T-helper 1 cell treated with Interleukin-12 subunit alpha and Interleukin-12 subunit beta and Interleukin-4 antibody, amounts not matched to agents 30 ng/mL and 1 ng/mL, for 36 hours (primary cell): ENCODE measurements at regions not wholly inside any gene's neighbourhood (a gene's known extent, or its start where the extent isn't known, plus 50 kb on each side); places are given as distances from the start of the nearest gene placed in this dataset.

Source experiments
- intact Hi-C: fragments of 100-400 bp; cut with micrococcal nuclease; formaldehyde crosslinking; loops from one replicate; pipeline ENCODE4 v1.15.1; 2024

DNA sequence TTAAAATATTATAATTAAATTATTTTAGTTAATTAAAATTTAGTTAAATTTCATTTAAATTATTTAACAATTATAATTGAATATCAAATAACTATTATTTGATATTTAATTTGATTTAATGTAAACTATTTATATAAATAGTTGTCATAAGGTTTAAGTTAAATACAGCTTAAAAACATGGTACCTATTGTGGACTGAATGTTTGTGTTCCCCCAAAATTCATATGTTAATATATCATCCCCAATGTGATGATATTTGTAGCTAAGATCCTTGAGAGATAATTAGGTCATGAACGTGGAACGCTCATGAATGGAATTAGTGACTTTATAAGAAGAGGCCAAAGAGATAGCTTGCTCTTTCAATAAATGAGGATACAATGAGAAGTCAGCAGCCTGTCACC is 505.7 kb upstream of the LRATD1 start:
- intact Hi-C loops = loop anchor here (5.0 kb wide), 1 partner anchor 310 kb away; no protein-coding TSS in a partner anchor

DNA sequence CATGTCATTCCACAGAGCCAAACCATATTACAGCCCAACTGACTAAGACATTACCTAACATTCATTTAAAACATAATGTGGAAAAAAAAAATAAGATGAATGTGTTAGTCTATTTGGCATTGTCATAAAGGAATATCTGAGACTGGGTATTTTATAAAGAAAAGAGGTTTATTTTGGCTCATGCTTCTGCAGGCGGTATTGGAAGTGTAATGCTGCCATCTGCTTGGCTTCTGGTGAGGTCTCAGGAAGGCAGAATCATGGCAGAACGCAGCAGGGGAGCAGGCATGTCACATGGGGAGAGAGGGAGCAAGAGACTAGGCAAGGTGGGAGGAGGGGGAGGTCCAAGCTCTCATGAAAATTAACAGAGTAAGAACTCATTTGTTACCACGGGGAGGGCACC is 504.8 kb upstream of the LRATD1 start:
- intact Hi-C loops = loop anchor here (5.0 kb wide), 1 partner anchor 310 kb away; no protein-coding TSS in a partner anchor

DNA sequence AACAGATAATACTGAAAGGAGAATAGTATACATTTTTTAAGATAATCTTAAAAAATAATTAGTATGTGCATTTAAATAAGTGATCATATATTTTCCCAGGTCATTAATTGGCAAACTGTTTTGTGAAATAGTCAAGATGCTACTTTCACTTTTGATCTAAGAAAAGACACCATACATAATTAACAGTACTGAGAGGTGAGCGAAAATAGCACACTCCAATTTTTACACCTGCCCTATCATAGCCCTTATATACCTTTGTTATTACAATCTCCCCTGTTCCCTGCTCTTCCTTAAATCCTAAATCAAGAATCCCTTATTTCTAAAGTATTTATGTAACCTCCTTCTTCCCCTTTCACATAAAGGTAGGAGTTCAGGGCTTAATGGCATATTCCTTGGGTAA is 500.1 kb upstream of the LRATD1 start:
- intact Hi-C loops = no loop called here

DNA sequence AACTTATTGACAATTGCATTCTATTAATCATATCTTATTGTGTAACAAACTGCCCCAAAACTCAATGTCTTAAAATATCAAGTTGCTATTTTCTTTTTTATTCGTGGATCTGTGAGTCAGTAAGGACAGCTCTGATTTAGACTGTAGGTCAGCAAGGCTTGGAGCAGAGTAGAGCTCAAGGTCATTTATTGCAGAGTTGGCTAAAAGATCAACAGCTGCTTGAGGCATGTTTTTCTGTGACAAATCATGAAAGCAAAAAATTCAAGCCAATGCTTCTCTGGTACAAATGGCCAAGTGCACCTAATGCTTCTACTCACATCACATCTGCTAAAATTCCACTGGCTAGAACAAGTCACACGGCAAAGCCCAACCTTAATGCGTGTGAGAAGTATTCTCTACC is 497.7 kb upstream of the LRATD1 start:
- intact Hi-C loops = no loop called here

DNA sequence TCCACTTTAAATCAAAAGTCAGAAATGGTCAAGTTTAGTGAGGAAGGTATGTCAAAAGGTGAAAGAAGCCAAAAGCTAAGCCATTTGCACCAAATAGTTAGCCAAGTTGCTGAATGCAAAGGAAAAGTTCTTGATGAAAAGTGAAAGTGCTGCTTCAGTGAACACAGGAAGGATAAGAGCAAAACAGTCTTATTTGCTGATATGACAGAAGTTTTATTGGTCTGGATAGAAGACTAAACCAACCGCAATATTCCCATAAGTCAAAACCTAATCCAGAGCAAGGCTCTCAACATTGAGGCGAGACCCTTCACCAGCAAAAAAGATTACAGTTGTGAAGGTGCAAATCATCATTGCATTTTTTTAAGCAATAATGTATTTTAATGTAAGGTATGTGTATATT is 496.5 kb upstream of the LRATD1 start:
- intact Hi-C loops = no loop called here

DNA sequence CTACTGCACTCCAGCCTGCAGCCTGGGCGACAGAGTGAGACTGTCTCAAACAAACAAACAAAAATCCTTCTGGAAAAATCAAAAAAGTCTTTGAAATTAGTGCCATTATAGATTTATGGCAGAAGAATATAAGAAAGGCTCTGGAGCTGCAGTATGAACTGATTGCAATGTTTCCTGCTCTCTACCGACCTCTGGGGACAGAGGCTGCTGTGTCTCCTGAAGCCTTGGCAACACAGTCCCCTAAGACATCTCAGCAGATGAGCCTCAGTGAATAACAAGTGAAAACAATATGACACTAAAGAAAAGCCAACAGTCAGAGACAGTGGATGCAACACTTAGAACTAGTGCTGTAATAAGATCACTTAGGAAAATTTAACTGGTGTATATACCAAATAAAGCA is 494.9 kb upstream of the LRATD1 start:
- intact Hi-C loops = no loop called here

DNA sequence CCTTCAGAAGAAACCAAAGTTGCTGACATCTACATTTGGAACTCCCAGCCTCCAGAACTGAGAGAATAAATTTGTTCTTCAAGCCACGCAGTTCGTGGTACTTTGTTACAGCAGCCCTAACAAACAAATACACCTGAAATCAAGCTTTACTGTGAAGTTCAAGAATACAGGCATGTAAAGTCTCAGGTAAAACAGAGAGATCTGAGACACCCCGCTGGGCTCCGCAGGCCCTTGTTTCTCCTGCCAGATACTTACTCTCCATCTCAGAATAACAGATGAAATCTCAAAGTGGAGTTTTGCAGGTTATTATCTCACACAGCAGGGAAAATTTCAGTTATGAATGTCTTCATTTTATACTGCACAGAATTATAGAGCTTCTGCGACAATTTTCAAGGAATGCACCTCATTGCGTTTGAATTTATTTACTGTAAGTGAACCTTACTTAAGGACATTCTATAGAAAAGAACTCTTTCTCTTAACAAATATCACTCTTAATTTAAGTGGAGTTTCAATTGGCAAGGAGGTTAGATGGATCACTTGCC is 492.4 kb upstream of the LRATD1 start:
- intact Hi-C loops = no loop called here

DNA sequence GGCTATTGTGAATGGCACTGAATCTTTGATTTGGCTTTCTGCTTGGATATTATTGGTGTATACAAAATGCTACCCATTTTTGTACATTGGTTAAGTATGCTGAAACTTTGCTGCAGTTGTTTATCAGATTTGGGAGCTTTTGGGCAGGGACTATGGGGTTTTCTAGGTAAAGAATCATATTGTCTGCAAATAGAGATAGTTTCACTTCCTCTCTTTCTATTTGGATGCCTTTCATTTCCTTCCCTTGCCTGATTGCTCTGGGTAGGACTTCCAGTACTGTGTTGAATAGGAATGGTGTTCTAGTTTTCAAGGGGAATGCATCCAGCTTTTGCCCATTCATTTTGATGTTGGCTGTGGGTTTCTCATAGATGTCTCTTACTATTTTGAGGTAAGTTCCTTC is 489.1 kb upstream of the LRATD1 start:
- intact Hi-C loops = no loop called here

DNA sequence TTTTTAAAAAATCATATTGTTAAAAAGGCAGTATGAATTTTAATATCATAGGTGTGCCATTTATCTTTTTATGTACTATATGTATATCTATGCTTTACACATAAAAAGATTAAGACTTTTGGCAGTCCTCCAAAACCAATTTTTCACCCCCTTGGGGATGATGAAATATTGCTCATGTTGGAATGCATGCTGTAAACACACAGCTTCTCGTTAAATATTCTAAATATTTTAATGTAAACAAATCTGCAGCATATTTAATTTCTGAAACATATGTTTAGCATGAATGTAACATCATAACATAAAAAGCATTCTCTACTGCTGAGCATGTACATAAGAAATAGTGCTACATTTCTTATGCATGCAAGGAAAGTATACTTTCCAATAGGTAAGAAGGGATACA is 484.3 kb upstream of the LRATD1 start:
- intact Hi-C loops = no loop called here

DNA sequence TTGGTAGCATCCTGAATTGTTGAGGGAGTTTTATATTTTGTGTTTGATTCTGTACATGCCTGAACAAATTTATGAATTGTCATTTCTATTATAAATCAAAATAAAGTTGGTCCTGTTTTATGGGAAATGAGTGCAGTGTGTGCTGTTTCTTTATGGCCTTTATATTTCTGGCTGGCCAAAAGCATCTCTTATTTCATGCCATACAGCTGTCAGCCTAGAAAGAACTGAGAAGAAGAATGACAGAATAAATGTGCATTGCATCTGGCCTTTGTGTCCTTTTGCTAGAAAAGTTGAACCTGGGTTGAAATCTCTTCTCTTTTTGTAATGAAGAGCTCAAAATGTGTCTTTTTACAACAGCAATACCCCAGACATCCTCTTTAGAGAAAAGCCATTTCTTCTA is 474.7 kb upstream of the LRATD1 start:
- intact Hi-C loops = no loop called here

DNA sequence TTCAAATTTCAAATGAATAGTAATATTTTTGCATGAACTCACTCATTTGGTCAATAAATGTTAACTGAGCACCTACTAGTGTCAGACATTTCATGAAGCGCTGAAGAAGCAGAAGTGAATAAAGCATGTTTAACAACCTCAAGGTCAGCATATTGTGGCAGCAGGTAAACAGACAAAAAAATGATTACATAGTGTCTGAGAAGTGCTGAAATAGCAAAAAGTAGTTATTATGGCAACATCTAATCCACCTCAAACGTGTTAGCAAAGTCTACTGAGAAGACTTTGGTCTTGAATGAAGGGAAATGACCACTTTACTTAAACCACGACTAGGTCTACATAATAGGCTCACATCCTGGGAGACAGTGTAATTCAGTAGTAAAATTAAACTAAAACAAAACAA is 452.2 kb upstream of the LRATD1 start:
- intact Hi-C loops = no loop called here

DNA sequence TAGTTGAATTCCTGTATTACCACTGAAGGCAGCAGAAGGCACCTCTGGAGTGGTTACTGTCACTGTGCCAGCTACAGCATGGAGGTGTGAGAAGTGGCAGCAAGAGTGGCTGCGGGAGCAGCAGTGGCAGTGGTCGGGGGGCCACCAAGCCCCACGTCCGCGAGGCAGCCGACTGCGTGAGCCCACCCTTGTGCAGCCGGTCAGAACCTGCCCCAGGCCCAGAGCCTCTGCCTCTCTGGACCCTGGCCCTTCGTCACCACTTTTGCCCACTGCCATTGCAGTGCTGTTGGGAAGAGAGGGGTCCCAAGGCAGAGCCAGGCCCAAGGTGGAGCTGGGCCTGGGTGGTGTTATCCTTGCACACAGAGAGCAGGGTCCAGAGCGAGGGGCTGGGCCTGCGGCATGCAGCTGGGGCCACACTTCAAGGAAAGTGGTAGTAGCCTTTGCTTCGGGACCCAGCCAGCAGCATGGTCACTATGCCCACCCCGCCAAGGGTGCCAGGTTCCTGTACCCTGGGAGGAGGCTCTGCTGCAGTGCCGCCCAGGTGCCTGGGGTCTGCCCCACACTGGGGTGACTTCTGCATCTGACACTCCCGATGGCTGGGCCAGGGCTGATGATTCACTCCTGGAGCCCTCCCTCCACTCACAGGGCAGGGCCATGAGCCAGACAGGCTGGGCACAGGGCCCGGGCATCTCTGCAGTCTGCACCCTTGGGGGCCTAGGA is 450.1 kb upstream of the LRATD1 start:
- intact Hi-C loops = no loop called here

DNA sequence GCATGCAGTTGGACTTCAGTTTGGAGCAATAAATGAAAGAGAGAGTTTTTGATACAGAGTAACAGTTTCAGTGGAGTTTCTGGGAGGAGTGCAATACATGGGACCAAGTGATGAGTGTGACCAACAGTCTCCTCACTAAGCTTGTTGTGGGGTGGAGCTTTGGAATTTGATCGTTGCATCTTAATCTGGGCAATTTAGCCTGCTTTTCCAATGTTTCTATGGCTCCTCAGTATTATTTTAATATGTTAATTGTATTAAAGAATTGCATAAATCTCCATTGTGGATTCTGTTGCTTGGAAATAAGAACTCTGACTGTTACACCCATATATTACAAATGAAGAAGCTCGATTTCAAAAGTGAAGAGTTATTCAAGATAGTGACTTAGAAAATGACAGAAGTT is 446.6 kb upstream of the LRATD1 start:
- intact Hi-C loops = no loop called here

DNA sequence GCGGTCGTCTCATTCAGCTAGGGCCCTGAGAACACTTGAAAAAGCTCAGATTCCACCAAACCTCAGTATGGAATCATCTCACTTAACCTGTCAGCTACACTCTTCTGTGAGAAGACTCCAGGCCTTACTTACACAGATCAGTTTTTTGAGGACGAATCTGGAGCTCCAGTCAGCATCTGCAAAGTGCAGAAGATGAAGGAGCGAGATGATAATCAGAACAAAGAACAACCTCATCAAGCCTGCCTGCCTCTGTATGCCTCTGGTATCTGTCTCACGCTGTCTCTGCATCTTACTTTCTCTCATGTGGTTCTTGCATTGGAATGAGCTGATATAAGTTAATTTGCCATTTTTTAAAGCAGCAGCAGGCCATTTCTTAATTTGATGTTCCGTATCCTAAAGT is 444.1 kb upstream of the LRATD1 start:
- intact Hi-C loops = no loop called here

DNA sequence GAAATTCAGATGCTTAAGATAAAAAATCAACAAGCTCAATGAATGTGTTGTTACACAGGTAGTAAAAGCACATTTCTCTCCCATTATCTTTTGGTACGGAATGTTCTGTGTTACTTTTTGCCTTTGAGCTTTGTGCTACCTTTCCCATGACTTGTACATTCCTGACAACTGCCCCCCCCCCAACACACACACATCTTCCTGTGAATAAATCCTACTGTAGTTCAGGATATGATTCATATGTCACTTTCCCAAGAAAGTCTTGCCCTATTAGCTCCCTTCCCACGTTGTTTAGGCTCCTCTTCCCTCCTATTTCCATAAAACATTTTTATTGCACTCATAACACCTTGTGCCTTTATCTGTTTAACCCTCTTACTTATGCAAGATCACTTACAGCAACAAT is 442.6 kb upstream of the LRATD1 start:
- intact Hi-C loops = no loop called here

DNA sequence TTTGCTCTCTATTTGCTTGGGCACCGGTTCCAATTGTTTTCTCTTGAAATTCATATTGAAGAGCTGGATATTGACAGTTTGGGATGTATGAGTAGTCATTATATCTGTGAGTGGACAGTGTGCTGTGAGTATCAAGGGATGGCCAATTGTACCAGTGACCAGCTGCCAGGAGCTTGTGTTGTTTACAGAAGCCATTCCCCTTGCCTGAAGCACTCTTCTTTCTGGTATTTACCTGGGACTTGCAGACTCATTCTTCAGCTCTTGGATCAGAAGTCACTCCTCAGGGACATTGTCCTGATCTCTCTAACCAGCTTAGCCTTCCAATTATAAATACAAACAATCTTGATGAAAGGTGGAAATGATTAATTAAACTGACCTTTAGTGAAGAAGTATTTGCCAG is 438.3 kb upstream of the LRATD1 start:
- intact Hi-C loops = no loop called here

DNA sequence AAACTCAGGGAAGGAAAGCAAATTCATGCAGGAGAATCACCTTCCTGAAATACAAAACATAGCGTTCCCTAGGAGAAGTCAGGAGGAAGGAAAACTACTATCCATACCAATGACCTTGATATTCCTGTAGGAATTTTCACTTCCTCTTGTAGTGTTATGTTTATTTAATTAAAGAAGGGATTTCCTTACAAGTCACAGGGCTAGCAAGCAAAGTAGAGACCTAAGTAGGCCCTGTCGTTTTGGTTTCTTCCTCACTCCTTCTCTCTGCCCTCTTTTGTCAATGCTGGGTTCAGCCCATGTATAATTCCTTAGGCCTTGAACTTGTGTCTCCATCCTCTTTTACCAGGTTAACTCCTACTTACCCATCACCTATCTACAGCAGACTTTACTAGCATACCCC is 435.2 kb upstream of the LRATD1 start:
- intact Hi-C loops = no loop called here

DNA sequence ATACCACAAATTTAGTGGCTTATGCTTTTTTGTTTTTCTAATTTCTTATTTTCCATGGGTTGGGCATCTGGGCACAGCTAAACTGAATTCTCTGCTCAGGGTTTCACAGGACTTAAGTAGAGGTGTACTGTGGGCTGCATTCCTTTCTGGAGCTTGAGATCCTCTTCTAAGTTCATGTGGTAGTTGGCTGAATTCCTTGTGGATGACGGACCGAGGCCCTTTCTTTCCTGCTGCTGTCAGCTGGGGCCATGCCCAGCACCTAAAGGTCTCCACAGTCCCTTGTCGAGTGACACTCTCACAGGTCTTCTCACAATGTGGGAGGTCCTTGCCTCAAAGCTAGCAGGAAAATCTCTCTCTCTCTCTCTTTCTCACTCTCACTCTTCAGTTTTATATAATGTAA is 433.5 kb upstream of the LRATD1 start:
- intact Hi-C loops = no loop called here

DNA sequence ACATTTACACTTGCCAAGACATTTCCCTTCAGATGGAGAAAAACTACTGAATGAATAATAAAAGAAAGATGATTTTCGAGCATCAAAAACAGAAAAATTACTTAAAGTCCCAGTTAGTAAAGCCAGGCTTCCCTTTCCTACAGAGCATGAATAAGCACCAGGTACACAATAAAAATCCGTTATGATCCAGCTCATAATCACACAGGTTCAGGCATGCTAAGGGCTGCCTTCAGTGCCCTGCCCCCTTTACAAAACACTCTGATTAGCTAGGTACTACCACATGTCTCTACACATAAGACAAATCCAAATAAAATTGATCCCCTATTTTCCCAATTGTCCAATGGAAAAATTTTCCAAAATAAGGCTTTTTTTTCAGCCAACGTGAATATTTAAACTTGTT is 413.2 kb upstream of the LRATD1 start:
- intact Hi-C loops = no loop called here

DNA sequence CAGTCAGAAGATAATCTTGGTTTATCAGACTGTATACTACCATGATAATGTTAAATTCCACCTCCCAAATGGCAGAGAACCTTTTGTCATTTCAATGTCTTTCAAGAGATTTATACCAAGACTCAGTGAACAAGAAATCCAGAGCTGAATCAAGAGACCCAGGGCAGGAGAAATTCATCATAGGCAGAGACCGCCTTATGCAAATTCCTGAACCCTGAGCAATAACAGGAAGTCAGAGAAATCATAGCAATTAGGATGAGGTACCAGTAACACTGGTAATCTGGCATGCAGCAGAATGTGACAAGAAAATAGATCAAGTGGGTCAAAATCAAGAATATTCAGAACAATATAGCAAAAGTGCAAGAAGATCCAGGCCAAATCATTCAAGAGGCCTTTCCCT is 412.4 kb upstream of the LRATD1 start:
- intact Hi-C loops = no loop called here

DNA sequence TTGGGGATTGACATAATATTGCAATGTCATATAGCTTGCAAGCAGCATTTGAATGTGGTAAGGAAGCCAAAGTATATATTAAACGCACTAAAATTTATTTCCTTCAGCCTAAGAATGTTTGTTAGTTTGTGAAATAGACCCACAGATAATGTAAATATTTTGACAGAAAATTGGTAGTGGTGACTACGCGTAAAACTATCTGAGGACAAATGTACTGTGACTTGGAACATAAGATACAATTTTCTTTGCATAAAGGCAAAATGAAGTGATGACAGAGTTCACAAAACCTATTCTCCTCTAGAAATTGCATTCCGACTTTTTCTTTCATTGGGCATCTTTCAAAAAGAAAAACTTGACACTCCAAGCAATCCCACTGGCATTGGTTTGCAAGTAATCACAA is 411.1 kb upstream of the LRATD1 start:
- intact Hi-C loops = no loop called here

DNA sequence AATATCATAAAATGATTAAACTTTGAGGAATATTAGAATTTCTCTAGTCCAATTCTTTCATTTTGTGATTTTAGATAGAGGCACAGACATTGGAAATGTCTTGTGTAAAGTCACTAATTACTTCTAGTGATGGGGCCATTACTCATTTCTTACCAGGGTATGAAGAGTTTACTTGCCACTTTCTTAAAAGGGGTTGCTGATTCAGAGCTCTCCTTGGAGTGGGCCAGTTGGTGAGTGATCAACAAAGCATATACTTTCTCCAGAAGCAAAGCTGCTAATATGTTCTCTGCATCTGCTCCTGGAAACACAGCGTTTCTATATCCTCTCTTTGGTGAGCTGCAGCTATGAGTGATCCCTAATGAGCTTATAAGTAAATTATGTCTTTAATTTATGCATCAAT is 408.9 kb upstream of the LRATD1 start:
- intact Hi-C loops = no loop called here

DNA sequence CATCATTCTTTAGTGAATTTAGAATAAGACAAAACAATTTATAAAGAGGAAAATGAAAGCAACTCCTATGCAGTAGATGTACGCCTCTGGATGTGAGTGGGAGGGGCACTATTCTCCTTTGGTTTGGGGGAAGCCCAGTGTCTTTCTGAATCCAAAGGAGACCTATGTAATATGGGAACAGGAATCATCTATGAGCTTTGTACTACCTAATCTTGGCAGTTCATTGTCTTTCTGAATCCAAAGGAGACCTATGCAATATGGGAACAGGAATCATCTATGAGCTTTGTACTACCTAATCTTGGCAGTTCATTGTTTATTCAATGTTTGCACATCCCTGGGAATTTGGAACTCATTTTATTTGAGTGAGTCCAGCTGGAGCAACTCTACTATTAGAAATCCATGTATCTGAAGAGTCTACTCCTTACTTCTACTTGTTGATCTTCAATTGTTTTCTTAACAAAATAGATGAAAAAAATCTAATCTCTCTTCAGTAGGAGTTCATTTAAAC is 401.1 kb upstream of the LRATD1 start:
- intact Hi-C loops = no loop called here
